Astrocyte (in vitro differentiated cells and primary cell): ENCODE measurements at regions not wholly inside any gene's neighbourhood (a gene's known extent, or its start where the extent isn't known, plus 50 kb on each side); places are given as distances from the start of the nearest gene placed in this dataset.

Source experiments
- EZH2 ChIP-seq: IDR thresholded peaks from 2 replicates; pipeline ENCODE4 v1.6.1; 2012; ENCODE audit warnings: mild to moderate bottlenecking, low read length, inconsistent platforms; ENCODE audit not compliant: insufficient read depth
- TF ChIP-seq, protein P1 (sequence below): IDR thresholded peaks from 2 replicates; pipeline ENCODE4 v1.5.1; 2011; ENCODE audit warnings: low read depth, mild to moderate bottlenecking, inconsistent platforms, low read length, moderate library complexity; ENCODE audit not compliant: insufficient read depth

DNA sequence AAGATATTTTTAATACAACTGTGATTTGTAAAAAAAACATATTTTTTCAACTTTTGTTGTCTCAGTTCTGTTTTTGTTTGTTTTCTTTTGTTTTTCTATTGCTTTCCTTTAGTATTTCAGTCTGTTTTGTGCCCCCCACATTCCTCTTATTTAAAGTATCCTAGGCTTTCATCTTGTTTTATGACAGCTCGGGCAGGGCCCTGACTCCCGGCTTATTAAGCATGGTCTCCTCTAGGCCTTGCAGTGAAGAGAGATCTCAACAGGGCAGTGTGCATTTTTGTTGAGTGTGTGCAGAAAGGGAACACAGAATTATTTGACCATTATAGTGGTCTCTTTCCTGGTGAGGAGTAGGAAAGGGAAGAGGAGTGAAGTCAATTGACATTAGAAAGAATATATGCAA is 110.2 kb upstream of the SLC38A4 start:
- TF ChIP-seq, protein P1, sequence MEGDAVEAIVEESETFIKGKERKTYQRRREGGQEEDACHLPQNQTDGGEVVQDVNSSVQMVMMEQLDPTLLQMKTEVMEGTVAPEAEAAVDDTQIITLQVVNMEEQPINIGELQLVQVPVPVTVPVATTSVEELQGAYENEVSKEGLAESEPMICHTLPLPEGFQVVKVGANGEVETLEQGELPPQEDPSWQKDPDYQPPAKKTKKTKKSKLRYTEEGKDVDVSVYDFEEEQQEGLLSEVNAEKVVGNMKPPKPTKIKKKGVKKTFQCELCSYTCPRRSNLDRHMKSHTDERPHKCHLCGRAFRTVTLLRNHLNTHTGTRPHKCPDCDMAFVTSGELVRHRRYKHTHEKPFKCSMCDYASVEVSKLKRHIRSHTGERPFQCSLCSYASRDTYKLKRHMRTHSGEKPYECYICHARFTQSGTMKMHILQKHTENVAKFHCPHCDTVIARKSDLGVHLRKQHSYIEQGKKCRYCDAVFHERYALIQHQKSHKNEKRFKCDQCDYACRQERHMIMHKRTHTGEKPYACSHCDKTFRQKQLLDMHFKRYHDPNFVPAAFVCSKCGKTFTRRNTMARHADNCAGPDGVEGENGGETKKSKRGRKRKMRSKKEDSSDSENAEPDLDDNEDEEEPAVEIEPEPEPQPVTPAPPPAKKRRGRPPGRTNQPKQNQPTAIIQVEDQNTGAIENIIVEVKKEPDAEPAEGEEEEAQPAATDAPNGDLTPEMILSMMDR, result no peak
- no peak for TF ChIP-seq EZH2
